ENCODE measurements at regions not wholly inside any gene's neighbourhood (a gene's known extent, or its start where the extent isn't known, plus 50 kb on each side); places are given as distances from the start of the nearest gene placed in this dataset.

DNA sequence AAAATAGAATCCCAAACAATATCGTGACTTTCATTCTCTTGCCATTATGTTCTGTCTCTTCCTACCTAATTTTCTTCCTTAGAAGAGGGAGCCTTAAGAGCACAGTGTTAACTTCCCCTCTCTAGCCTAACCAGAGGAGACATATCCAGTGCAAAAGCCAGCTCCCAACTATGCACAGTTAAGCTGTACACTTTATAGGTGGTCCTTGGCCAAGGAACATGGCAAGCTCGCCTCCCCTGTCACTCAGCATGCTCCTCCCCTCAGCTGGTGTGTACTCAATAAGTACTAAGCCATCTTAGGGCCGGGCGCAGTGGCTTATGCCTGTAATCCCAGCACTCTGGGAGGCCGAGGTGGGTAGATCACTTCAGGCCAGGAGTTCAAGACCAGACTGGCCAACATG is 255.1 kb upstream of the TMPO start:
- H3K4me3 ChIP-seq (ENCODE audit: low read depth, low read length) = no peak overlapping the region
- ChIA-PET CTCF (no interaction called here), POLR2A (no interaction called here)
- no peak for DNase-seq (ENCODE audit: low read depth, low spot score)
- TF ChIP-seq, protein P1, sequence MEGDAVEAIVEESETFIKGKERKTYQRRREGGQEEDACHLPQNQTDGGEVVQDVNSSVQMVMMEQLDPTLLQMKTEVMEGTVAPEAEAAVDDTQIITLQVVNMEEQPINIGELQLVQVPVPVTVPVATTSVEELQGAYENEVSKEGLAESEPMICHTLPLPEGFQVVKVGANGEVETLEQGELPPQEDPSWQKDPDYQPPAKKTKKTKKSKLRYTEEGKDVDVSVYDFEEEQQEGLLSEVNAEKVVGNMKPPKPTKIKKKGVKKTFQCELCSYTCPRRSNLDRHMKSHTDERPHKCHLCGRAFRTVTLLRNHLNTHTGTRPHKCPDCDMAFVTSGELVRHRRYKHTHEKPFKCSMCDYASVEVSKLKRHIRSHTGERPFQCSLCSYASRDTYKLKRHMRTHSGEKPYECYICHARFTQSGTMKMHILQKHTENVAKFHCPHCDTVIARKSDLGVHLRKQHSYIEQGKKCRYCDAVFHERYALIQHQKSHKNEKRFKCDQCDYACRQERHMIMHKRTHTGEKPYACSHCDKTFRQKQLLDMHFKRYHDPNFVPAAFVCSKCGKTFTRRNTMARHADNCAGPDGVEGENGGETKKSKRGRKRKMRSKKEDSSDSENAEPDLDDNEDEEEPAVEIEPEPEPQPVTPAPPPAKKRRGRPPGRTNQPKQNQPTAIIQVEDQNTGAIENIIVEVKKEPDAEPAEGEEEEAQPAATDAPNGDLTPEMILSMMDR (IDR thresholded peaks at IDR 0.05; ENCODE audit: insufficient read depth, low read length, missing control alignments) = no peak

DNA sequence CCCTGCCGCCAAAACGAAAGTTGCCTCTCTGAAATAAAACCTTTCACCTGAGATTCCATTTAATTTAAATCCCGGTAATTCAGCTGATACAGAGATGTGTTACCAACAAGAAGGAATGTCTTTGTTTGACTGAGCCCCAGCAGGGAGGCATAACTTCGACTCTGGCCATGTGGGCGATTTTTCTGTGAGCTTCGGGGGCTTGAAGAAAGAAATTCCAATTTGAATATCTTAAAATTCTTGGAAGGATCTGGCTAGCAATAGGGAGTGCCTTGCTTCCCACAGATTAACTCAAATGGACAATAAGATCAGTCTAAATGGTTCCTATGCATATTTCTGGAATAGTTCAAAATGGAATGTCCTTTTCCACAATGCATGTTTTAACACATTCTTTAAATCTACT is 252.5 kb upstream of the TMPO start:
- CTCF ChIA-PET = no interaction called here
- TF ChIP-seq, protein P1 (IDR thresholded peaks at IDR 0.05; ENCODE audit: insufficient read depth, low read length, missing control alignments) = no peak
- POLR2A ChIA-PET = no interaction called here

DNA sequence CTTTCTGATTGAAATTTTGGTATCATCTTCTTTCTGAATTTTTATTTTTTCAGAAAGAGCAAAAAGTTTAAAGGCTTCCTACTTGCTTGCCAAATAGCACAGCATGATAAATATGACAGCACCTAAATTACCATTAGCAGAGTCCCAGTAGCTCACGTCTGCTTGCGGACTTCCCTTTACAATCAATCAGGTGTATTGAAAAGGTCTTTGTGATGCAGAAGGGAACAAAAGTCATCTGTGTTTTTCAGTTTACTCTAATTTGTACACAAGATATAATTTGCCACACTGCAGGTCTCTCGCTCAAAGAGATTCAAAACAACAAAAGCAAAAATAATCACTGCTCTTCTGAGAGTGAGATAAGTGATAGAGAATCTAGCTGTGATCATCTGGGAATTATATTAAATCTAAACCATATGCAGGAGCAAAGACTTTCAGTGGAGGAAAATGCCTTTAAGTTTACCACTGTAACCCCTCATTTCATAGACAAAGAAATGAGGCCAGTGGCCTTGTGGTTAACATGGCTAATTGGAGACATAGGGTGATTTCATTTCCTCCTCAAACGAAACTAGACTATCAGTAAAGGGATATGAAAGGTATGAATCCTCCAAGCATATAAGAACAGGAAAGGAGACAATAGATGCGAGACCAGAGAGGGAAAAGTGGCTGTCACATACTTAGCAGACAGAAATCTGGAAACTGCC is 240.8 kb upstream of the TMPO start:
- ChIA-PET CTCF (no interaction called here), POLR2A (no interaction called here)
- DNase-seq (ENCODE audit: low read depth, low spot score) = no peak
- no peak overlapping the region for H3K4me3 ChIP-seq (ENCODE audit: low read depth, low read length)
- TF ChIP-seq, protein P1 (IDR thresholded peaks at IDR 0.05; ENCODE audit: insufficient read depth, low read length, missing control alignments) = no peak

More for the DNA sequence above, 252.5 kb upstream of the TMPO start:
- H3K4me3 ChIP-seq (ENCODE audit: low read depth, low read length) = no peak overlapping the region
- no peak for DNase-seq (ENCODE audit: low read depth, low spot score)

DNA sequence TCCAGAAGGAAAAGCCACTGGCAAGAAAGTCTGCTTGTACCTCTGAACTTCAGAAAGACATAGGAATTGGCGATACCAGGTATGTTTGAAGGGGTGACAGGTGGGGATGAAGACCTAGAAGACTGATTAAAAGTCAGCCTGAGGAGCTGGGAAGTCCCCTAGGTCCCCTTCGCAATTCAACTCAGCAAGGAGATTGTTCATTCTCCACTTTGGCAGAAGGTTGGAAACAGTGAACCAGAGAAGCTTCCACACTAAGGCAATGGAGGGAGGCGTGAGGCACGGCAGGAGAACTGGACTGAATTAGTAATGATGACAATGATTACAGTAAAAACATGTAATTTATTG is 240.3 kb upstream of the TMPO start:
- CTCF ChIA-PET = no interaction called here
- TF ChIP-seq, protein P1 (IDR thresholded peaks at IDR 0.05; ENCODE audit: insufficient read depth, low read length, missing control alignments) = no peak
- POLR2A ChIA-PET = no interaction called here
- DNase-seq (ENCODE audit: low read depth, low spot score) = no peak
- no peak overlapping the region for H3K4me3 ChIP-seq (ENCODE audit: low read depth, low read length)

DNA sequence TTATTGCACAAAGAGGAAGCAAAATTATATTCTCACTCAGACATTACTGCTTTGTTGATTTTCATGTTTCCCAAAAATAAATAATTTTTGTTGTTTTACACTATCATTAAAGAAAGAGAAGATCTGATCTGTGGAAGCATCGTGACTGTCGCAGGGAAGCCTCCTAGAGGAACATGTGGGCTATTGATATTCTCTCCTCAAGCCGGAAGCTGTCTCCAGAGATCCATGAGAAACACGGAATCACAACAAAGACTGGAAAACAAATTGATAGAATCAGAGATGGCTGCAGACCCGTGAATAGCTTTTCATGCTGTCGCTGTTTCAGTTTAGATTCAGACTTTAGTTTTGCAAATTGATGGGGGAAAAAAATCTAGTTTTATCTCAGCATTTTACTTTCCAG is 235.2 kb upstream of the TMPO start:
- ChIA-PET POLR2A (no interaction called here), CTCF (no interaction called here)

DNA sequence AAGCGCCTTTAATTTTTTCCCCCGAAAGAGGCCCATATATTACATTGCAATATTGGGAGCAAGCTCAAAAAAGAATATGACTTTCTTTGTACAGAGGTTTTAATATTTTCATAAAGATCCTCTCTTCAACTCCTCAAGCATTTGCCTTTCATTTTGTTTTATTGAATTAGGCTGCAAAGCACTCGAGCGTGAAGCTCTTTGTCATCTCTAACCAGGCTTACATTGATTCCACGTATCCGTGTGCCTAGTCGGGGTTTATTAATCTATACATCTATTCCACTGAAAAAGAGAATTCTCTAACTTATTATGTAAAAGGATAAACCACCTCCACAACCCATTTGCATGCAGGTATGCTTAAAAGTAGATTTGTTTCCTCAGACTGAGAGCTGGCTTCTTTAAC is 234.8 kb upstream of the TMPO start:
- TF ChIP-seq, protein P1 (IDR thresholded peaks at IDR 0.05; ENCODE audit: insufficient read depth, low read length, missing control alignments) = no peak
- ChIA-PET POLR2A (no interaction called here), CTCF (interaction anchor here (0.6 kb wide), 1 partner anchor 15 kb away, joined by 4 read pairs; no protein-coding TSS in a partner anchor)
- no peak overlapping the region for H3K4me3 ChIP-seq (ENCODE audit: low read depth, low read length)
- DNase-seq (ENCODE audit: low read depth, low spot score) = no peak

More for the DNA sequence above, 235.2 kb upstream of the TMPO start:
- no peak overlapping the region for H3K4me3 ChIP-seq (ENCODE audit: low read depth, low read length)
- no peak for DNase-seq (ENCODE audit: low read depth, low spot score)
- TF ChIP-seq, protein P1 (IDR thresholded peaks at IDR 0.05; ENCODE audit: insufficient read depth, low read length, missing control alignments) = no peak

Measured in AG04449 (cell line).